ENCODE measurements at regions not wholly inside any gene's neighbourhood (a gene's known extent, or its start where the extent isn't known, plus 50 kb on each side); places are given as distances from the start of the nearest gene placed in this dataset.

DNA sequence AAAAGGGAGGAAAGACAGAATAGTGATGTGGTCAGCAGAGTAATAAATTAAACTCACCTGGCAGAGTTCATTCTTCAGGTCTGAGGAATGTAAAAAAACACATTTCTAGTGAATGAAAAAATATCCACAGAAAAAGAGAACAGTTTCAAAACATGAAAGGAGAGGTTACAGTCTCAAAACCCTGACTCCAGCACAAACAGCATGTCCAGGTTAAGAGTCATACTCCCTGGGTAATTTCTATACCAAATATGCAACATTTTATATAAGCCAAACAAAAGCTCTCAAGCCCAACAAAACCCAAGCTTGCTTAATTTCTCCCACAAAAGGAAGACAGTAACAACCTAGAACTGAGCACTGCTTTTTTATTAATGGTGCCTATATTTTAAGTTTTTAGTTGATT, 173.0 kb downstream of the NTMT2 start:
- Histone ChIP-seq H3K4me1 (no peaks in the 10 kb centered on the region), H3K27ac (no peak overlapping the region), H3K27me3 (no peaks in the 10 kb centered on the region), H3K36me3 (no peaks in the 10 kb centered on the region), H3K9me3 (peaks cover 0 to 6% (median 0%) of the 10 kb centered on the region in 12 donors), H3K4me3 (no peak overlapping the region)
- intact Hi-C loops (cut with DNase I), result loop anchor here in 1 of 10 donors (10.0 kb wide), 1 partner anchor 46 kb away; no protein-coding TSS in a partner anchor
- no peak for TF ChIP-seq CTCF (IDR thresholded peaks at IDR 0.05)
- no peak for TF ChIP-seq POLR2A (IDR thresholded peaks at IDR 0.05)
- DNase-seq, result no peak
- ATAC-seq, result no peak

DNA sequence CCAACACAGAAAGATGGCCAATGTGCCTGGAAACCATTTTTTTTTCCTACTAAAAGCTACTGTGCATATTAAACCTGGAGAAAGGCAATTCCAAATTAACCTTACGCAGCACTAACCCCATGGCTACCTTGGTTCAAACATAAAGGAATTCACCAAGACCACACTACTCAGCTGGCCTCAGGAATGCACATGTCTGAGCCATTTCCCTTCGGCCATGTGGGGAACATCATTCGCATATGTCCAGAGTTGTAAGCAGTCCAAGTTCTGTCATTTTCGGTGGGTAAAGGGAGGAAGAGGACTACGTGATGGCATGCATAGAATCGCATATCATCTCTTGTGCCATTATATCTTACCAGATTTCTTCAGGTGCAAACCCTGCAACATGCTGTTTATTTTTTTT, 175.4 kb downstream of the NTMT2 start:
- H3K4me3 ChIP-seq, result no peak overlapping the region
- no peak for ATAC-seq
- H3K9me3 ChIP-seq, result peaks cover 0 to 7% (median 0%) of the 10 kb centered on the region in 12 donors
- no peaks in the 10 kb centered on the region for H3K27me3 ChIP-seq
- 70 to 89% (median 77%) methylated on average over 6 of the region's 6 CpGs for WGBS, 4 donors
- no peaks in the 10 kb centered on the region for H3K36me3 ChIP-seq
- no peak for DNase-seq
- no peaks in the 10 kb centered on the region for H3K4me1 ChIP-seq
- H3K27ac ChIP-seq, result no peak overlapping the region
- intact Hi-C loops (cut with DNase I), result no loop called here
- no peak for TF ChIP-seq POLR2A (IDR thresholded peaks at IDR 0.05)
- no peak for TF ChIP-seq CTCF (IDR thresholded peaks at IDR 0.05)

DNA sequence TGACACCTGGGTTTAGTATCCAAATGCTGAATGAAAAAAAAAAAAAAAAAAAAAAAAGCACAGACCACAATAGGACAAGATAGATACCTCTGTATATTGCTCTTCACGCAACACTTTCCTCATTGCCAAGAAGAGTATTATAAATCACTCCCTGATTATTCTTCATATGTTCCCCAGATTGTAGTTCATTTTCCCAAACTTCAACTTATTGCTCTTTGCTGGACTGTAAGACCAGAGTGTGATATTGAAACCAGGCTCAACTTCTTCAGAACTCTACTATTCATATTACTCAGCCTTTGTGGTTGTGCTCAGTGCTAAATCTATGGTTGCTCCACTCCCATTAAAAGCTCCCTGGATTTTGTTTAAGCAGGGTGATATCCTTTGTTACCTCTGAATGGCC, 180.4 kb downstream of the NTMT2 start:
- DNase-seq (no peak), ATAC-seq (no peak)
- no peak for TF ChIP-seq CTCF (IDR thresholded peaks at IDR 0.05)
- TF ChIP-seq POLR2A (IDR thresholded peaks at IDR 0.05), result no peak
- no peaks in the 10 kb centered on the region for H3K36me3 ChIP-seq
- no peaks in the 10 kb centered on the region for H3K27me3 ChIP-seq
- H3K4me1 ChIP-seq, result no peaks in the 10 kb centered on the region
- intact Hi-C loops (cut with DNase I), result no loop called here
- H3K9me3 ChIP-seq, result peaks cover 0 to 7% (median 0%) of the 10 kb centered on the region in 12 donors
- no peak overlapping the region for H3K4me3 ChIP-seq
- WGBS, 4 donors, result 91 to 96% (median 95%) methylated on average over 1 of the region's 1 CpG
- no peak overlapping the region for H3K27ac ChIP-seq

GRCh38 chr1:170332801-170333200, 187.0 kb downstream of the NTMT2 start:
- H3K36me3 ChIP-seq, result no peaks in the 10 kb centered on the region
- no peak overlapping the region for H3K4me3 ChIP-seq
- no peak overlapping the region for H3K27ac ChIP-seq
- DNase-seq, result no peak
- H3K27me3 ChIP-seq, result no peaks in the 10 kb centered on the region
- ATAC-seq, result no peak
- TF ChIP-seq POLR2A (IDR thresholded peaks at IDR 0.05) (no peak), CTCF (IDR thresholded peaks at IDR 0.05) (no peak)
- peaks cover 0 to 14% (median 0%) of the 10 kb centered on the region in 12 donors for H3K9me3 ChIP-seq
- intact Hi-C loops (cut with DNase I), result no loop called here
- H3K4me1 ChIP-seq, result peaks cover 0 to 2% (median 0%) of the 10 kb centered on the region in 12 donors

Measured in heart left ventricle (tissue), 16 donors.